VCaP (cell line): ENCODE measurements at regions not wholly inside any gene's neighbourhood (a gene's known extent, or its start where the extent isn't known, plus 50 kb on each side); places are given as distances from the start of the nearest gene placed in this dataset.

Experiments used
- H3K27ac ChIP-seq: fragments of 450-650 bp; 2 replicates; pipeline ENCODE4 v1.5.1; 2017
- TF ChIP-seq, protein P1 (sequence below): fragments of 450-650 bp; conservative IDR thresholded peaks from 2 replicates; pipeline ENCODE4 v1.5.1; 2017; ENCODE audit warnings: mild to moderate bottlenecking, moderate library complexity

DNA sequence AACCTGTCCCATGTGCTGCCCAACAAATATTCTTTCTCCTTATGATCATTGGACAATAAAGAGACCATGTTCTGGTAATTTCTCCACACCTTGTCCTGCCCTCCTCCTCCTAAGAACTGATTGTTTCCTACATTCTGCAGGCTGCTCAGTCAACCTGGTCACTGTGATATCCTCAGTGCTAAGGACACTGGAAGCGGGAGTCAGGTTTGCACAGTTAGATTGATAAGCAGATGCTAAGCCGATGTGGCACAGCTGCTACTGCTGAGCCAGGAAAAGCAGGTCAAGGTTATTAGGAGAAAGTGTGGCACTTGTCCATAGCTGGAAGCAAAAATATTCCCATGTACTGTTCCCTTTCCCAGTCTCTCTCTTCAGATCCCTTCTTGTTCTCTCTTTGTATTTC lies 154.8 kb downstream of the TFAP2B start:
- TF ChIP-seq, protein P1, sequence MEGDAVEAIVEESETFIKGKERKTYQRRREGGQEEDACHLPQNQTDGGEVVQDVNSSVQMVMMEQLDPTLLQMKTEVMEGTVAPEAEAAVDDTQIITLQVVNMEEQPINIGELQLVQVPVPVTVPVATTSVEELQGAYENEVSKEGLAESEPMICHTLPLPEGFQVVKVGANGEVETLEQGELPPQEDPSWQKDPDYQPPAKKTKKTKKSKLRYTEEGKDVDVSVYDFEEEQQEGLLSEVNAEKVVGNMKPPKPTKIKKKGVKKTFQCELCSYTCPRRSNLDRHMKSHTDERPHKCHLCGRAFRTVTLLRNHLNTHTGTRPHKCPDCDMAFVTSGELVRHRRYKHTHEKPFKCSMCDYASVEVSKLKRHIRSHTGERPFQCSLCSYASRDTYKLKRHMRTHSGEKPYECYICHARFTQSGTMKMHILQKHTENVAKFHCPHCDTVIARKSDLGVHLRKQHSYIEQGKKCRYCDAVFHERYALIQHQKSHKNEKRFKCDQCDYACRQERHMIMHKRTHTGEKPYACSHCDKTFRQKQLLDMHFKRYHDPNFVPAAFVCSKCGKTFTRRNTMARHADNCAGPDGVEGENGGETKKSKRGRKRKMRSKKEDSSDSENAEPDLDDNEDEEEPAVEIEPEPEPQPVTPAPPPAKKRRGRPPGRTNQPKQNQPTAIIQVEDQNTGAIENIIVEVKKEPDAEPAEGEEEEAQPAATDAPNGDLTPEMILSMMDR: no peak
- no peak overlapping the region for H3K27ac ChIP-seq

DNA sequence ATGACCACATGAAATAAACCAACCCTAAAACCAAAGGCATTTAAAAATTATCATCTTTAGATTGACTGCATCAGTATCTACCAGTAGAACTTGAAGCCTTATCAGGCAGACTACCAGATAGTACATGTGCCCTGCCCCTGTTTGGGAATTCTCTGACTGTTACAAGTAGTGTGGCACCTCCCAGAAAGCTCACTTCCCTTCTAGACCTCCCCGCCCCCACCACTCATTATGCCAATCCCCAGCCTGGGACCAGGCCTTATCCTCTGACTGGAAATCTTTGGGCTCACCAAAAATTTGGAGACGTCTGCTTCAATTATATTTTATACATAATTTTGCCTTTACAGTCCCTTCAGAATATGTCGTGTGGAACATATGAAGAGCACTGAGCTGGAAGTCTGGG lies 155.6 kb downstream of the TFAP2B start:
- TF ChIP-seq, protein P1: no peak
- H3K27ac ChIP-seq: no peak overlapping the region

DNA sequence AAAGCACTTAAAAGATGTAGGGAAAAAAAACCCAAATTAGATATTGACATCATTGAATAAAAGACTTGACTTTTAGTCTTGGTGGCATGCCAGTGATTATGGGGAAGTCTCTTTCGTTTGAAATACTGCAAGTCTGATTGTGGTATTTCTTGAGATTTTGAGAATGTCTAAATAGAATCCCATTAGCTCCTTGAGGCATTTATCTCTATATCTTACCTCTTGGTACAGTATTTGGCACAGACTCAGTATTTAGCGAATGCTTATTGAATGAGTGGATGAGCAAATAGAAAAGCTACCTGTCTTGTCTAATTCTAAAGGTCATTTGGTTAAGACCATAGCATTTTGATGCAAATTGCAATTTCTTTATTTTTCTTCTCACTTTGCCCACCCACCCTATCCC lies 156.5 kb downstream of the TFAP2B start:
- H3K27ac ChIP-seq: no peak overlapping the region
- TF ChIP-seq, protein P1: no peak

DNA sequence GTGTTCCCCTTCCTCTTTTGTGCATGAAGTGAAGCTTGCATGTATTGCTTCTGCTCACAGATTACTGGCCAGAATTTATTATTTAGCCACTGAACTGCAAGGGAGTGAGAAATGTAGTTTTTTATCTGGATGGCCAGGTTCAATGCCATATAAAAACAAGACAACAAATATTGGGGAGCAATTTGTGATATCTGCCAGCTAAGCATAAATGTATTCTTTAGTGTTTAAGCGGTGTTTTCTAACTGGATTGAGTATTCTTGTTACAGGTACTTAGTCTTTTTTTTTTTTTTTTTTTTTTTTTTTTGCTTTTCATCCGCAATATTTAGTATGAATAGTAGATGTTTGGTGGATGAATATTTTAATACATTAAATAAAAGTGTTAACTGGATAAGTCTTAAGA lies 158.2 kb downstream of the TFAP2B start:
- TF ChIP-seq, protein P1: no peak
- no peak overlapping the region for H3K27ac ChIP-seq

DNA sequence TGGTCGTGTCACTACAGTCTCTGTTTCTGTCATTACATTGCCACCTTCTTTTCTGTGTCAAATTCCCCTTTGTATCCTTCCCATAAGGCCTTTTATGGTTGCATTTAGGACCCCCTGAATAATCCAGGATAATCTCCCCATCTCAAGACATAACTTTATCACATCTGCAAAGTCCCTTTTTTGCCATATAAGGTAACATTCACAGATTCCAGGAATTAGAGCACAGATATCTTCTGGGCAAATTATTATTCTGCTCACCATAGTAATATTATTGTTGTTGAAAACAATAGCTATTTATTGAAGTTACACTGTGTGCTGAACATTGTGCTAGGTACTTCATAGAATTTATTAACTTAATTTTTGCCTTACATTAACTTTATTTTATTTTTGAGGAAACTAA lies 159.1 kb downstream of the TFAP2B start:
- no peak overlapping the region for H3K27ac ChIP-seq
- TF ChIP-seq, protein P1: no peak

DNA sequence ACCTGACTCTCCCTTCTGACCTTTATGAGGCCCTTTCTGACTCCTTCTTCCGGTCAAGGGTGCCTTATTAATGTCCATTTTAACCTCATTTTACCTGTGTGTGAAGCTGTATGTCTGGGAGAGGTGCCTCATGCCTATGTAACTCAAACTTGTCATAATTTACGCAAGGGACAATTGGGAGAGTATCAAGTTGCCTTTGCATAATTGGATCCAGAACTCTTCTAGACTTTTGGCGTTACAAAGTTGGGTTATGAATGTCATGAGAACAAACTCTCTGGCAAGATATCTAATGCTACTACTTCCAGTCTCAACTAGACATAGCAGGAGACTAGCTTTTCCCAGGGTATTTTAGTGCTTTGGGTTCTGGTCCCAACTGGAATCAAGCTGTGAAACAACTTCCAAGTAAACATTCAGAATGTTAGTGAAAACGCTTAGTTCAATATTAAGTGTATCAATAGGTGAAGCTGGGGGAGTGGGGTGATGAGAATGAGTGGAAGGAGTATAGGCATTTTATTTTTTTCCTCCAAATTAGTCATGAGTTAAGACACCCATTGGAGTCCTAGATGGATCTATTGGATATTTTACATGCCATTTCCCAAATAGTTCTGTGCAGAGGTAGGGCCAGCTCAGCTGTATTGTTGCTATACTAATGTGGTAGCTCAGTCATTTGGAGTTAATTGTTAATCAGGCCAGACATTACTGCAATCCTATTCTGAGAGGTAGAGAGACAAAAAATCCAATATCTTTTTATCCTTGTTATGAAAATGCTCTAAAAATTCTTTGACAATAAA lies 159.9 kb downstream of the TFAP2B start:
- TF ChIP-seq, protein P1: no peak
- H3K27ac ChIP-seq: no peak overlapping the region

DNA sequence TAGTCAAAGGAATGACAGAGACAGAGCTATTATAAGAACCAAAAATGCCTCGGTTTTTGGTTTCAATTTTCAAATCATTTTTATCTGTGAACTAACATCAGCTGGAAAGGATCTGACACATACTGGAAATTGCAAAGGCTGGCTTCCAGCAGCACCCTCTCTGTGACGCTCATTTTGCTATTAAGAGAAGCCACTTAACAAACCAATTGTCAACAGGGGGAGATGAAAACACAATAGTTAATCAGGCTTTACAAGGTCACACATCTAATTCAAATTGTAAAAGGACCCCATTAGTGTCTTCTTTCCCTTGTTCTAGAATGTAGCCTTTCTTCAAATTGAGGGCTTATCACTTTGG lies 160.5 kb downstream of the TFAP2B start:
- TF ChIP-seq, protein P1: no peak

More for the DNA sequence above, 160.5 kb downstream of the TFAP2B start:
- H3K27ac ChIP-seq: no peak overlapping the region
